ENCODE measurements at regions not wholly inside any gene's neighbourhood (a gene's known extent, or its start where the extent isn't known, plus 50 kb on each side); places are given as distances from the start of the nearest gene placed in this dataset.

DNA sequence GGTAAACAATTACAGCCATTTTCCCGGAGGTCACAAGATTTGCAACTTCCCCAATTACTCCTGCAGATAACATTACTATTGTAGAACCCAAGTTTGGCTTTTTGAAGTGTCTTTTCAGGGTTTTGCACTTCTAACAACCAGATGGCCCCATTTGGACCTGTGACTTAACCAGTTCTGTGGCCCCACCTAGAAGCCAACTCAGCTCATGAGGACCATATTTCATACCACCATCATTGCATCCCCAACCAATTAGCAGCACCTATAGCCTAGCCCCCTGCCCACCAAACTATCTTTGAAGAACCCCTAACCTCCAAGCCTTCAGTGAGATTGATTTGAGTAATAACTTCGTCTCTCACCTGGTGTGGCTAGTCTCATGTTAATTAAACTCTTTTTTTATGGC is 51.3 kb upstream of the WDR11 start:
- DNase-seq = no peak
- Histone ChIP-seq H3K56ac (ENCODE audit: insufficient read length, low read depth, low read length) (no peak overlapping the region), H4K8ac (replicated peaks; ENCODE audit: insufficient read length, low read depth, low read length) (no peak overlapping the region), H4K5ac (ENCODE audit: insufficient read length, low read depth, low read length) (no peak overlapping the region), H3T11ph (ENCODE audit: low read length) (no peak overlapping the region), H3K27me3 (ENCODE audit: insufficient read depth, low read length) (no peaks in the 10 kb centered on the region), H3K27ac (ENCODE audit: insufficient read length, low read depth, low read length) (peak overlapping the region; percentile 62), H2BK120ac (ENCODE audit: low read depth, low read length, poor library complexity, severe bottlenecking) (no peak overlapping the region), H3K14ac (ENCODE audit: insufficient read depth, low read length) (no peak overlapping the region), H3K79me2 (ENCODE audit: insufficient read depth, low read length) (no peaks in the 10 kb centered on the region), H2AFZ (ENCODE audit: low read length) (no peak overlapping the region), H2AK5ac (ENCODE audit: insufficient read length, low read length) (no peak overlapping the region), H3K4me1 (ENCODE audit: insufficient read depth, low read length) (peaks cover 6% of the 10 kb centered on the region; the same call in 1 of the 2 replicates), H3K9me3 (ENCODE audit: control insufficient read depth, low read depth, low read length) (no peaks in the 10 kb centered on the region), H2BK5ac (ENCODE audit: insufficient read length, low read length) (no peak overlapping the region), H3K4ac (ENCODE audit: low read depth, low read length) (no peak overlapping the region), H2BK20ac (ENCODE audit: low read depth, low read length, poor library complexity, severe bottlenecking) (no peak overlapping the region), H3K23me2 (ENCODE audit: insufficient read length, low read depth, low read length, poor library complexity, severe bottlenecking) (no peaks in the 10 kb centered on the region), H2BK15ac (ENCODE audit: low read depth, low read length) (no peak overlapping the region), H2BK12ac (ENCODE audit: insufficient read length, low read depth, low read length) (no peak overlapping the region), H3K79me1 (ENCODE audit: insufficient read depth, low read depth, low read length, poor library complexity, severe bottlenecking) (no peaks in the 10 kb centered on the region), H3K18ac (ENCODE audit: insufficient read length, low read depth, low read length) (no peak overlapping the region), H3K23ac (ENCODE audit: insufficient read length, low read depth, low read length) (no peak overlapping the region), H3K9ac (ENCODE audit: extremely low read depth, insufficient read length, low read length) (no peak overlapping the region), H4K91ac (ENCODE audit: insufficient read length, low read depth, low read length) (no peak overlapping the region), H4K20me1 (ENCODE audit: control insufficient read depth, insufficient read depth, insufficient read length) (no peaks in the 10 kb centered on the region), H3K4me2 (ENCODE audit: insufficient read depth, insufficient read length, low read length) (peak overlapping the region; percentile 13)
- Mint-ChIP-seq H3K9me3 (peaks cover 12% of the 10 kb centered on the region in 2 experiments), H3K4me1 (peaks cover 43 to 57% of the 10 kb centered on the region in 2 experiments), H3K36me3 (ENCODE audit: insufficient read depth in 1 of 3, low read depth in 3 of 3) (peaks cover 6 to 13% (median 7%) of the 10 kb centered on the region in 3 experiments; a peak in 6 of 7 replicates), H3K27me3 (ENCODE audit: low read depth) (no peaks in the 10 kb centered on the region), H3K27ac (peak overlapping the region; percentile 88 to 97 (median 97)), H3K4me3 (peak overlapping the region; percentile 9 to 11; a peak in 2 of 5 replicates)
- WGBS (ENCODE audit: extremely low coverage, insufficient read length, low lambda C conversion rate) = no CpG with 5 or more reads among the region's 2 CpGs
- TF ChIP-seq, protein P1, sequence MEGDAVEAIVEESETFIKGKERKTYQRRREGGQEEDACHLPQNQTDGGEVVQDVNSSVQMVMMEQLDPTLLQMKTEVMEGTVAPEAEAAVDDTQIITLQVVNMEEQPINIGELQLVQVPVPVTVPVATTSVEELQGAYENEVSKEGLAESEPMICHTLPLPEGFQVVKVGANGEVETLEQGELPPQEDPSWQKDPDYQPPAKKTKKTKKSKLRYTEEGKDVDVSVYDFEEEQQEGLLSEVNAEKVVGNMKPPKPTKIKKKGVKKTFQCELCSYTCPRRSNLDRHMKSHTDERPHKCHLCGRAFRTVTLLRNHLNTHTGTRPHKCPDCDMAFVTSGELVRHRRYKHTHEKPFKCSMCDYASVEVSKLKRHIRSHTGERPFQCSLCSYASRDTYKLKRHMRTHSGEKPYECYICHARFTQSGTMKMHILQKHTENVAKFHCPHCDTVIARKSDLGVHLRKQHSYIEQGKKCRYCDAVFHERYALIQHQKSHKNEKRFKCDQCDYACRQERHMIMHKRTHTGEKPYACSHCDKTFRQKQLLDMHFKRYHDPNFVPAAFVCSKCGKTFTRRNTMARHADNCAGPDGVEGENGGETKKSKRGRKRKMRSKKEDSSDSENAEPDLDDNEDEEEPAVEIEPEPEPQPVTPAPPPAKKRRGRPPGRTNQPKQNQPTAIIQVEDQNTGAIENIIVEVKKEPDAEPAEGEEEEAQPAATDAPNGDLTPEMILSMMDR (conservative IDR thresholded peaks at IDR 0.05) = no peak

Measured in H9 (cell line).